Activated CD4-positive, alpha-beta T cell treated with anti-CD3 and anti-CD28 coated beads, Interleukin-2, amount 10 ng/mL, durations not matched to agents 7 days and 5 days (primary cell): ENCODE measurements at regions not wholly inside any gene's neighbourhood (a gene's known extent, or its start where the extent isn't known, plus 50 kb on each side); places are given as distances from the start of the nearest gene placed in this dataset.

ENCODE experiments used
- CTCF ChIA-PET: fragments of 350-600 bp; sonication (Branson Sonifier 250); formaldehyde crosslinking; loops from one replicate; lab custom pipeline; 2021; ENCODE audit warnings: antibody characterized with exemption; lab: Charles Lee
- POLR2A ChIA-PET: fragments of 350-600 bp; sonication (Branson Sonifier 250); formaldehyde crosslinking; loops from one replicate; lab custom pipeline; 2021; ENCODE audit warnings: antibody characterized with exemption; lab: Charles Lee
- DNase-seq: peaks from one replicate; pipeline ENCODE4 v3.0.0-alpha.2; 2020
- H3K27ac Mint-ChIP-seq: one replicate; pipeline ENCODE4 v1.8.0; 2021; ENCODE audit warnings: mild to moderate bottlenecking, moderate library complexity, mixed read lengths
- H3K27me3 Mint-ChIP-seq: one replicate; pipeline ENCODE4 v1.8.0; 2021; ENCODE audit warnings: mixed read lengths
- H3K36me3 Mint-ChIP-seq: one replicate; pipeline ENCODE4 v1.8.0; 2021; ENCODE audit warnings: low read depth, mixed read lengths
- H3K4me1 Mint-ChIP-seq: one replicate; pipeline ENCODE4 v1.8.0; 2021; ENCODE audit warnings: mixed read lengths
- H3K4me3 Mint-ChIP-seq: one replicate; pipeline ENCODE4 v1.8.0; 2021; ENCODE audit warnings: mild to moderate bottlenecking, moderate library complexity, mixed read lengths
- H3K9me3 Mint-ChIP-seq: one replicate; pipeline ENCODE4 v1.8.0; 2021; ENCODE audit warnings: mixed read lengths

DNA sequence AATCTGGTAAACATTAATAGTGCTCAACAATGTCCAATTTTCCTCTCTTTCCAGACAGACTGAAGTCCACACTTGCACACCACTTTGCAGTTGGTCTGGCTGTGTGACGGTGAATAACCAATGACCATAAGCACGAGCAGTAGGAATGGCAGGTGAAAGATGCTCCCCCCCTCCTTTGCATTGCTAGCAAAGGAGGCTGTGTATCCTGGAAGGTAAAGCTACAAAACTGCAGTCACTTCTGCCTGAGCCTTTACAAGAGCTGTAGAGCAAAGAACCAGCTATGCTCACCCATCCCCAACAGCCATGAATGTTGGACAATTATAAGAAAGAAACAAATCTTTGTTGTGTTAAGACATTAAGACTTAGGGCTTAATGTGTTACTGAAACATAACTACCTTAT, 178.0 kb downstream of the IPMK start:
- Mint-ChIP-seq H3K27me3 (peaks cover 8% of the 10 kb centered on the region), H3K4me1 (no peaks in the 10 kb centered on the region), H3K27ac (no peak overlapping the region), H3K9me3 (no peaks in the 10 kb centered on the region), H3K4me3 (no peak overlapping the region), H3K36me3 (no peaks in the 10 kb centered on the region)
- ChIA-PET CTCF (no interaction called here), POLR2A (no interaction called here)
- no peak for DNase-seq

- Mint-ChIP-seq H3K4me3 (no peak overlapping the region), H3K4me1 (no peaks in the 10 kb centered on the region), H3K27ac (no peak overlapping the region), H3K9me3 (no peaks in the 10 kb centered on the region), H3K36me3 (no peaks in the 10 kb centered on the region), H3K27me3 (peaks cover 8% of the 10 kb centered on the region)
- ChIA-PET POLR2A (no interaction called here), CTCF (no interaction called here)
- no peak for DNase-seq
These were observed 179.8 kb downstream of the IPMK start for GRCh38 chr10:58087896-58088295.

DNA sequence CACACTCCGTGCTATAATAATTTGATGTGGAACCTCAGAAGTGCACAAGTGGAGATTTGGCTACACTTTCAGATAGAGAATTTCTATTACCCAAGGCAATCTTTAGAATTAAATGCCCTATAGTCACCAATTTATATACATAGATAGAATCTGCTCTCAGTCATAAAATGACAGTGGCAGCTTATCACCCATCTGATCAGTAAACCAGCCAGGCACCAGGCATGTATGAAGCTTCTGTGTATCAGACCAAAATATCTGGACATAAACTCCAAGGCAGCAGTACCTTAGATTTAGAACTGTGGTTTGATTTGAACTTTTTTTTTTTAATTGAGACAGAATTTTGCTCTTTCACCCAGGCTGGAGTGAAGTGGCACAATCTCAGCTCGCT, 180.9 kb downstream of the IPMK start:
- Mint-ChIP-seq H3K27ac (no peak overlapping the region), H3K4me1 (no peaks in the 10 kb centered on the region), H3K9me3 (no peaks in the 10 kb centered on the region), H3K4me3 (no peak overlapping the region), H3K36me3 (no peaks in the 10 kb centered on the region), H3K27me3 (peaks cover 4% of the 10 kb centered on the region)
- DNase-seq, result no peak
- ChIA-PET CTCF (interaction anchor here (0.7 kb wide), 1 partner anchor 859 kb away, joined by 3 read pairs; no protein-coding TSS in a partner anchor), POLR2A (no interaction called here)

DNA sequence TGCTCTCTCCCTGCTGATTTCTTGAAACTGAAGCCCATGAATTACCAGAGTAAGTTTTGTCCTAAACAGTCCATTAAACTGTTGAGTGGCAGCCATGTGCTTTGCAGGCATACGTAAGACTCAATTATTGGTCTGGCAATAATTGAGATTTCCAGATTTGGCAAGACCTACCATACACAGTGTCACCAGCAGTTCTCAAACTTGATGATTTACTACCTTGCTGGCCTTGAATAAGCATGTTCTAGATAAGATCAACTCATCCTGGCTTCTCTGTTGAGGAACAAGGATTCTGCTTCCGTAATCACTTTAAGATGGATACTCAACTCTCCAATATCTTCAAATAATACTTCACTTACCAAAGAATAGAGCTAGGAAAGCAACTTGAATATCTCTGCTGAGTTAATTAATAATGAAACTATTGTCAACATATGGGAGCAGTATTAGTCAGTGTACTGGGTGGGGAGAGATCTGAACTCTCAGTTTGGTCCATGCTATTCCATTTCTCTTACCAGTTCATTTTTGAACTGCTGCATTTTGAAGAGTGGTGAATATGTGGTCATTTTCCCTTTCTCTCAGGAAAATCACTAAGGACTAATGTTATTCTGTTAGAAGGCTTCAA, 181.4 kb downstream of the IPMK start:
- H3K36me3 Mint-ChIP-seq, result no peaks in the 10 kb centered on the region
- no peaks in the 10 kb centered on the region for H3K9me3 Mint-ChIP-seq
- ChIA-PET CTCF (interaction anchor here (0.7 kb wide), 1 partner anchor 860 kb away, joined by 3 read pairs; no protein-coding TSS in a partner anchor), POLR2A (no interaction called here)
- H3K27me3 Mint-ChIP-seq, result peaks cover 4% of the 10 kb centered on the region
- no peak overlapping the region for H3K27ac Mint-ChIP-seq
- H3K4me1 Mint-ChIP-seq, result no peaks in the 10 kb centered on the region
- DNase-seq, result no peak
- no peak overlapping the region for H3K4me3 Mint-ChIP-seq

DNA sequence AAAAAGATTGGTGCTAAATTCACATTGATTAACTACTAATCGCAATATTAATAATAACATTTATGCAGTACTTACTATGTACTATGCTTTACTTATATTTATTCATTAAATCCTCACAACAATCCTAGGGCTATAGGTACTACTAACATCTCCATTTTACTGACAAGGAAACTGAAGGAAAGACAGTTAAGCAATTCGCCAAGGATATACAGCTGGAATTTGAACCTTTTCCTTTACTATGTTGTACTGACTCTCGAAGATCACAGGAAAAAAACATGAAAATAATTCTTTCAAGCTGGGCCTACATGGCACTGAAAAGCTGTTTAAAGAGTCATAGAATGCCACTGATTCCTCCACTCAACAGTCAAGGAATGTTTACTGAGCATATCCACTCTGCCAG, 185.4 kb downstream of the IPMK start:
- Mint-ChIP-seq H3K4me1 (no peaks in the 10 kb centered on the region), H3K4me3 (no peak overlapping the region), H3K27ac (no peak overlapping the region), H3K36me3 (no peaks in the 10 kb centered on the region), H3K9me3 (no peaks in the 10 kb centered on the region), H3K27me3 (no peaks in the 10 kb centered on the region)
- no peak for DNase-seq
- ChIA-PET POLR2A (no interaction called here), CTCF (no interaction called here)

DNA sequence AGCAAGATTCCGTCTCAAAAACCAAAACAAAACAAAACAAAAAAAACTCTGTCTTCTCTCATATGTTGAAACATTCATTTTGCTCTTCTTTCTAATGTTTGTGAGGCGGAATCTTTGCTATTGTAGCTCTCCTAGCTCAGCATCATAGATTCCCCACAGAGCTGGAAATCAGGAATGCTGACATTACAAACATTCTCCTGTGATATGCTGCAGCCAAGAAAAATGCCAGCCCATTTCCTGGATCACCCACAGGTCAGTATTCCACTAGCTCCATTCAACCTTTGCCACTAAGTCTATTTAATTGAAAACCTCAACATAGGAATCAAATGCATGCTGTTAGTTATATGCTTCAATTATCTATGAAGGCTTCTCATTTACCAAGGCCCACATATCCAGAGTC, 186.3 kb downstream of the IPMK start:
- no peaks in the 10 kb centered on the region for H3K27me3 Mint-ChIP-seq
- ChIA-PET POLR2A (no interaction called here), CTCF (no interaction called here)
- no peak overlapping the region for H3K4me3 Mint-ChIP-seq
- no peaks in the 10 kb centered on the region for H3K9me3 Mint-ChIP-seq
- DNase-seq, result no peak
- H3K4me1 Mint-ChIP-seq, result no peaks in the 10 kb centered on the region
- no peaks in the 10 kb centered on the region for H3K36me3 Mint-ChIP-seq
- H3K27ac Mint-ChIP-seq, result no peak overlapping the region

GRCh38 chr10:58079461-58079860, 188.2 kb downstream of the IPMK start:
- Mint-ChIP-seq H3K4me3 (no peak overlapping the region), H3K27ac (no peak overlapping the region), H3K9me3 (no peaks in the 10 kb centered on the region), H3K4me1 (no peaks in the 10 kb centered on the region), H3K36me3 (no peaks in the 10 kb centered on the region), H3K27me3 (no peaks in the 10 kb centered on the region)
- ChIA-PET CTCF (no interaction called here), POLR2A (no interaction called here)
- DNase-seq, result no peak

DNA sequence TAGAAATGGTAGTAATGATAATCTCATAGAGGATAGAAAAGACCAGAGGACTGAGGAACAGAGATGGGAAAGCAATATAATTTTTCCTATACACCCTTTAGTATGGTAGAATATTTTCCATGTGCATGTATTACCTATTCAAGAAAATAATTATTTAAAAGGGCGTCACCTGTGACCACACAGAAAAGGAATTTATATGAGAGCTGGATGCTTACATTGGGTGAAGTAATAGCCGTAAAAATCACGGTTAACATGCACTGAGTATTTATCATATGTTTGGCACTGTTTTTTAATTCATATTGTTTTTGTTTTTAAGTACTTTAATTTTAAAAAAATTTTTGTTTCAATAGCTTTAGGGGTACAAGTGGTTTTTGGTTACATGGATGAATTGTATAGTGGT, 195.1 kb downstream of the IPMK start:
- no peaks in the 10 kb centered on the region for H3K36me3 Mint-ChIP-seq
- H3K9me3 Mint-ChIP-seq, result no peaks in the 10 kb centered on the region
- H3K27me3 Mint-ChIP-seq, result no peaks in the 10 kb centered on the region
- no peak overlapping the region for H3K27ac Mint-ChIP-seq
- ChIA-PET CTCF (no interaction called here), POLR2A (no interaction called here)
- no peak overlapping the region for H3K4me3 Mint-ChIP-seq
- no peaks in the 10 kb centered on the region for H3K4me1 Mint-ChIP-seq
- no peak for DNase-seq

GRCh38 chr10:58070956-58071355, 196.7 kb downstream of the IPMK start:
- H3K36me3 Mint-ChIP-seq, result no peaks in the 10 kb centered on the region
- no peak overlapping the region for H3K27ac Mint-ChIP-seq
- no peaks in the 10 kb centered on the region for H3K27me3 Mint-ChIP-seq
- ChIA-PET POLR2A (no interaction called here), CTCF (no interaction called here)
- no peak for DNase-seq
- no peaks in the 10 kb centered on the region for H3K9me3 Mint-ChIP-seq
- H3K4me3 Mint-ChIP-seq, result no peak overlapping the region
- H3K4me1 Mint-ChIP-seq, result no peaks in the 10 kb centered on the region

- POLR2A ChIA-PET, result no interaction called here
- H3K27ac Mint-ChIP-seq, result no peak overlapping the region
- H3K9me3 Mint-ChIP-seq, result no peaks in the 10 kb centered on the region
- H3K27me3 Mint-ChIP-seq, result peaks cover 5% of the 10 kb centered on the region
- DNase-seq, result no peak
- no peaks in the 10 kb centered on the region for H3K4me1 Mint-ChIP-seq
- no peak overlapping the region for H3K4me3 Mint-ChIP-seq
- CTCF ChIA-PET, result no interaction called here
- H3K36me3 Mint-ChIP-seq, result no peaks in the 10 kb centered on the region
These were observed 198.9 kb downstream of the IPMK start for GRCh38 chr10:58068809-58069208.

- H3K4me3 Mint-ChIP-seq, result no peak overlapping the region
- CTCF ChIA-PET, result no interaction called here
- POLR2A ChIA-PET, result no interaction called here
- no peaks in the 10 kb centered on the region for H3K4me1 Mint-ChIP-seq
- H3K27ac Mint-ChIP-seq, result no peak overlapping the region
- H3K36me3 Mint-ChIP-seq, result no peaks in the 10 kb centered on the region
- H3K27me3 Mint-ChIP-seq, result peaks cover 5% of the 10 kb centered on the region
- H3K9me3 Mint-ChIP-seq, result no peaks in the 10 kb centered on the region
- DNase-seq, result no peak
These were observed 200.7 kb downstream of the IPMK start for GRCh38 chr10:58066979-58067378.

DNA sequence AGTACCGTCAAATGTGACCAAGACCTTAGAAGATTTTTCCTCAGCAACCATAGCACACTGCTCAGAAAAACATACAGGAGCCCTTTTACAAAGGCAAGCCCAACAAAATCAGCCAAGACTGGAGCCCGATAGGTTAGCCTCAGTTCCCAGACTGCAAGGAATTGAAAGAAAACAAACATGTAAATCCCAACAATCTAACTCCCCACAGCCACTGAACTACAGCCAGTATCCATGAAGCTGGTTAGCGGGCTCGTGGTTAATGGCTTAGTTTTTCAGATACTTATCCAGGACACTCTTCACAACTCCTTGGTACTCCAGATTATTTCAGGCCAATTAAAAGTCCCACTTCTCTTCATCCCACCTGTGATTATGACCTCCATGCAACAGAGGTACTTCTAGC, 201.6 kb downstream of the IPMK start:
- POLR2A ChIA-PET, result no interaction called here
- Mint-ChIP-seq H3K27me3 (peaks cover 5% of the 10 kb centered on the region), H3K9me3 (no peaks in the 10 kb centered on the region), H3K27ac (no peak overlapping the region), H3K4me3 (no peak overlapping the region), H3K4me1 (no peaks in the 10 kb centered on the region), H3K36me3 (no peaks in the 10 kb centered on the region)
- CTCF ChIA-PET, result no interaction called here
- no peak for DNase-seq

- Mint-ChIP-seq H3K4me3 (no peak overlapping the region), H3K36me3 (no peaks in the 10 kb centered on the region), H3K27me3 (peaks cover 5% of the 10 kb centered on the region), H3K9me3 (no peaks in the 10 kb centered on the region), H3K4me1 (no peaks in the 10 kb centered on the region), H3K27ac (no peak overlapping the region)
- POLR2A ChIA-PET, result no interaction called here
- CTCF ChIA-PET, result no interaction called here
- no peak for DNase-seq
These were observed 202.2 kb downstream of the IPMK start for GRCh38 chr10:58065529-58065815.

DNA sequence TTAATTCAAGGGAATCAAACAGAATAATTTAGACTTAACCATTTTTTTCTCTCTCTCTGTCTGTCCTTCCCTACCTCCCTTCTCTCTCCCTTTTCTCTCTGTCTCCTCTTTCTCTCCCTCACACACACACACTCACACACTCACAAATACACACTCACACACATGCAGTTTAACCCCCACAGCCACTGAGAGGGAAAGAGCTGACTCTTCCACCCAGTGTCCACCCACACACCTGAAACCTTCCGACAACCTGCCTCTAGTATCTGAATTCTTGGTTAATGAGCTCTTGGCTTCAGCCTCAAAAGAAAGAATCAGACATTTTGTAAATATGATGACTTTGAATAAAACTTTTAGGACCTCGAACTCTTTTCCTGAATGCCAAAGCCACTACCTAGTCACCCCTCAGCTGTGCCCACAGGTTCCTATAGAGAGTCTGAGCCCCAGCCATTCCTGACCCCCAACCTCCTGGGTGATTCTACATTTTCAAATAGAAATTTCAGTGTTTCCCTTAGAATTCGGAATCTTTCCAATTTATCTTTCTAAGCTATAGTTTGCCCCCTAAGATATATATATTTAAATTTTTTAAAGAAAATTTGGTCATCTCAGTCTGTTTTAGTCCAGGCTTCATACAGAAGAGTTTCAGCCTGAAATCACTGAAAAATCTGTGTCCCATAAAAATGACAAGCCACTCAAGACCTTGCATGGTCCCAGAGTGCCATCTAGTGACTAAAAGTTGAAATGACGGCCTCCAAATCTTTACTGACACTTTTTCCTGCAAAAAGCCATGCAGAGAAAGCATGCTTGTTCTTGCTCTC, 202.8 kb downstream of the IPMK start:
- Mint-ChIP-seq H3K9me3 (no peaks in the 10 kb centered on the region), H3K36me3 (no peaks in the 10 kb centered on the region), H3K4me3 (no peak overlapping the region), H3K27me3 (peaks cover 5% of the 10 kb centered on the region), H3K27ac (no peak overlapping the region), H3K4me1 (no peaks in the 10 kb centered on the region)
- DNase-seq, result no peak
- POLR2A ChIA-PET, result no interaction called here
- CTCF ChIA-PET, result no interaction called here
